H1 (cell line): ENCODE measurements at regions not wholly inside any gene's neighbourhood (a gene's known extent, or its start where the extent isn't known, plus 50 kb on each side); places are given as distances from the start of the nearest gene placed in this dataset.
A peak's percentile ranks its signal among the peaks of the same experiment; 100 is the strongest.
"Not testable (repeated sequence)": the region's sequence is repeated elsewhere in the genome, so short reads cannot be mapped to it uniquely, and the experiment has no call there.

Experiments used
- CTCF ChIA-PET: fragments of 300-600 bp; sonication (Branson Sonifier 250); formaldehyde crosslinking; loops from one replicate; lab custom pipeline; 2021; ENCODE audit not compliant: partially characterized antibody; lab: Charles Lee
- POLR2A ChIA-PET: fragments of 300-600 bp; sonication (Branson Sonifier 250); formaldehyde crosslinking; loops from one replicate; lab custom pipeline; 2021; ENCODE audit warnings: inconsistent platforms; ENCODE audit not compliant: partially characterized antibody; lab: Charles Lee
- DNase-seq, 2 experiments: peaks; one replicate each; pipeline versions ENCODE4 v3.0.0 to v3.0.0-alpha.2; 2010 to 2022; ENCODE audit warnings: low spot score in 2 of 2, low read depth in 1 of 2, mixed read lengths in 1 of 2
- FAIRE-seq: peaks from 2 replicates; lab custom pipeline; 2011; peaks lifted over from hg19 to GRCh38; lab: Jason Lieb, UNC
- H2AFZ ChIP-seq: 2 replicates; pipeline ENCODE4 v1.8.1; 2012; ENCODE audit warnings: low read length, inconsistent platforms
- H2AK5ac ChIP-seq: 2 replicates; pipeline ENCODE4 v1.6.1; 2013; ENCODE audit warnings: low read depth, low read length
- H2BK120ac ChIP-seq: replicated peaks from 2 replicates; pipeline ENCODE3; 2013; ENCODE audit warnings: low read depth, low read length, inconsistent platforms
- H2BK12ac ChIP-seq: 2 replicates; pipeline ENCODE4 v1.6.1; 2013; ENCODE audit warnings: low read depth, low read length
- H2BK15ac ChIP-seq: 2 replicates; pipeline ENCODE4 v1.6.1; 2013; ENCODE audit warnings: low read length
- H2BK20ac ChIP-seq: 2 replicates; pipeline ENCODE4 v1.6.1; 2013; ENCODE audit warnings: low read length
- H2BK5ac ChIP-seq: 2 replicates; pipeline ENCODE4 v1.6.1; 2013; ENCODE audit warnings: low read depth, low read length
- H3K14ac ChIP-seq: 2 replicates; pipeline ENCODE4 v1.6.1; 2013; ENCODE audit warnings: inconsistent platforms; ENCODE audit not compliant: insufficient read length
- H3K18ac ChIP-seq: 2 replicates; pipeline ENCODE4 v1.6.1; 2013; ENCODE audit warnings: low read length; ENCODE audit errors: extremely low read depth
- H3K23ac ChIP-seq: 2 replicates; pipeline ENCODE4 v1.6.1; 2013; ENCODE audit warnings: inconsistent platforms; ENCODE audit not compliant: insufficient read length
- H3K23me2 ChIP-seq: 2 replicates; pipeline ENCODE4 v1.6.1; 2013; ENCODE audit warnings: low read depth, low read length
- H3K27ac ChIP-seq: 2 replicates; pipeline ENCODE4 v1.6.1; 2011; ENCODE audit warnings: low read depth, low read length, inconsistent platforms
- H3K27me3 ChIP-seq, 4 experiments: replicated peaks in 1 of 4; 1 replicate in 1 of 4; 2 replicates in 3 of 4; pipeline versions ENCODE4 v1.6.1 to v1.8.1; 2011 to 2013; ENCODE audit warnings: low read length in 3 of 4, mild to moderate bottlenecking in 3 of 4, inconsistent platforms in 2 of 4, mixed read lengths in 2 of 4, moderate library complexity in 1 of 4; ENCODE audit not compliant: control insufficient read depth in 3 of 4, insufficient read depth in 3 of 4; ENCODE audit errors: extremely low read depth in 1 of 4
- H3K36me3 ChIP-seq, 4 experiments: 2 replicates each; pipeline versions ENCODE4 v1.6.1 to v1.8.1; 2011 to 2013; ENCODE audit warnings: mild to moderate bottlenecking in 4 of 4, low read length in 3 of 4, moderate library complexity in 2 of 4, control low read depth in 1 of 4, inconsistent platforms in 1 of 4; ENCODE audit not compliant: insufficient read depth in 4 of 4, control insufficient read depth in 2 of 4
- H3K4ac ChIP-seq: replicated peaks from 2 replicates; pipeline ENCODE3; 2013; ENCODE audit warnings: low read length, low read depth, mixed read lengths, inconsistent platforms; ENCODE audit not compliant: insufficient read length
- H3K4me1 ChIP-seq, 4 experiments: replicated peaks in 1 of 4; 1 replicate in 1 of 4; 2 replicates in 3 of 4; pipeline versions ENCODE4 v1.6.1 to v1.8.1; 2011 to 2013; ENCODE audit warnings: low read length in 3 of 4, inconsistent platforms in 2 of 4, mixed read lengths in 1 of 4; ENCODE audit not compliant: insufficient read depth in 4 of 4, control insufficient read depth in 3 of 4
- H3K4me2 ChIP-seq, 2 experiments: 2 replicates each; pipeline versions ENCODE4 v1.6.1 to v1.8.1; 2011 to 2013; ENCODE audit warnings: low read depth in 2 of 2, low read length in 2 of 2, control low read depth in 1 of 2, inconsistent platforms in 1 of 2, mild to moderate bottlenecking in 1 of 2; ENCODE audit not compliant: insufficient read depth in 1 of 2
- H3K4me3 ChIP-seq, 4 experiments: fragments of 200-600, 300-600 bp in 1 of 4; sonication (generic), shearing (Covaris generic), sonication (Bioruptor Twin) in 1 of 4; 2 replicates each; pipeline versions ENCODE4 v1.5.1 to v1.8.1; 2011 to 2016; ENCODE audit warnings: low read length in 4 of 4, low read depth in 3 of 4, control low read depth in 2 of 4, inconsistent platforms in 2 of 4, mild to moderate bottlenecking in 2 of 4, mixed read lengths in 1 of 4, moderate library complexity in 1 of 4; ENCODE audit not compliant: insufficient read depth in 2 of 4; ENCODE audit errors: extremely low read depth in 1 of 4
- H3K56ac ChIP-seq: replicated peaks from 2 replicates; pipeline ENCODE3; 2013; ENCODE audit warnings: low read depth, mild to moderate bottlenecking, mixed read lengths, low read length, inconsistent platforms; ENCODE audit not compliant: insufficient read length
- H3K79me1 ChIP-seq: 2 replicates; pipeline ENCODE4 v1.6.1; 2013; ENCODE audit warnings: low read depth, low read length, control low read depth
- H3K79me2 ChIP-seq, 2 experiments: 2 replicates each; pipeline versions ENCODE4 v1.6.1 to v1.8.1; 2012 to 2013; ENCODE audit warnings: low read length in 2 of 2, mild to moderate bottlenecking in 2 of 2, inconsistent platforms in 1 of 2; ENCODE audit not compliant: insufficient read depth in 2 of 2, control insufficient read depth in 1 of 2
- H3K9ac ChIP-seq, 4 experiments: replicated peaks in 1 of 4; 1 replicate in 1 of 4; 2 replicates in 3 of 4; pipeline versions ENCODE4 v1.6.1 to v1.8.1; 2011 to 2013; ENCODE audit warnings: low read depth in 3 of 4, low read length in 3 of 4, control low read depth in 2 of 4, mild to moderate bottlenecking in 2 of 4, moderate library complexity in 2 of 4, inconsistent platforms in 1 of 4; ENCODE audit errors: extremely low read depth in 1 of 4
- H3K9me3 ChIP-seq, 2 experiments: 2 replicates each; pipeline versions ENCODE4 v1.6.1 to v1.8.1; 2012 to 2013; ENCODE audit warnings: mild to moderate bottlenecking in 2 of 2, moderate library complexity in 2 of 2, control low read depth in 1 of 2, inconsistent platforms in 1 of 2, low read depth in 1 of 2, low read length in 1 of 2, mixed read lengths in 1 of 2; ENCODE audit not compliant: insufficient read depth in 2 of 2
- H4K20me1 ChIP-seq, 2 experiments: replicated peaks in 1 of 2; 2 replicates each; pipeline versions ENCODE3 to v1.8.1; 2011 to 2013; ENCODE audit warnings: inconsistent platforms in 2 of 2, low read length in 2 of 2, mild to moderate bottlenecking in 1 of 2; ENCODE audit not compliant: insufficient read depth in 2 of 2, control insufficient read depth in 1 of 2
- H4K5ac ChIP-seq: 2 replicates; pipeline ENCODE4 v1.6.1; 2013; ENCODE audit warnings: low read length, low read depth, mixed read lengths, inconsistent platforms; ENCODE audit not compliant: insufficient read length
- H4K8ac ChIP-seq: 2 replicates; pipeline ENCODE4 v1.8.0; 2013; ENCODE audit warnings: mild to moderate bottlenecking, moderate library complexity, low read length, inconsistent platforms; ENCODE audit not compliant: insufficient read depth; ENCODE audit errors: extremely low read depth
- H4K91ac ChIP-seq: replicated peaks from 2 replicates; pipeline ENCODE3; 2013; ENCODE audit warnings: low read length, mixed read lengths, inconsistent platforms; ENCODE audit not compliant: insufficient read length
- CTCF ChIP-seq, 3 experiments: IDR thresholded peaks; 1 replicate in 2 of 3; 2 replicates in 1 of 3; pipeline versions ENCODE4 v1.5.1 to v1.6.1; 2011; ENCODE audit warnings: low read length in 3 of 3, mild to moderate bottlenecking in 3 of 3, inconsistent platforms in 2 of 3, low read depth in 1 of 3, moderate library complexity in 1 of 3; ENCODE audit not compliant: insufficient read depth in 1 of 3; ENCODE audit errors: control extremely low read depth in 1 of 3
- WGBS, 2 experiments: shearing (Covaris generic) in 1 of 2; methylation state at CpG; one replicate each; pipeline versions ENCODE4 v1.1.6 to v1.1.7; 2013 to 2015; ENCODE audit warnings: low lambda C conversion rate in 2 of 2, mixed read lengths in 2 of 2, inconsistent platforms in 1 of 2, low coverage in 1 of 2, missing lambda C conversion rate in 1 of 2; ENCODE audit not compliant: insufficient replicate concordance in 2 of 2, insufficient coverage in 1 of 2, insufficient read length in 1 of 2; ENCODE audit errors: extremely low coverage in 1 of 2, missing lambda C conversion rate in 1 of 2; 5-methylcytosine and 5-hydroxymethylcytosine counted together
- TF ChIP-seq, protein P1 (sequence below): IDR thresholded peaks from 2 replicates; pipeline ENCODE4 v1.6.1; 2012; ENCODE audit warnings: inconsistent platforms

DNA sequence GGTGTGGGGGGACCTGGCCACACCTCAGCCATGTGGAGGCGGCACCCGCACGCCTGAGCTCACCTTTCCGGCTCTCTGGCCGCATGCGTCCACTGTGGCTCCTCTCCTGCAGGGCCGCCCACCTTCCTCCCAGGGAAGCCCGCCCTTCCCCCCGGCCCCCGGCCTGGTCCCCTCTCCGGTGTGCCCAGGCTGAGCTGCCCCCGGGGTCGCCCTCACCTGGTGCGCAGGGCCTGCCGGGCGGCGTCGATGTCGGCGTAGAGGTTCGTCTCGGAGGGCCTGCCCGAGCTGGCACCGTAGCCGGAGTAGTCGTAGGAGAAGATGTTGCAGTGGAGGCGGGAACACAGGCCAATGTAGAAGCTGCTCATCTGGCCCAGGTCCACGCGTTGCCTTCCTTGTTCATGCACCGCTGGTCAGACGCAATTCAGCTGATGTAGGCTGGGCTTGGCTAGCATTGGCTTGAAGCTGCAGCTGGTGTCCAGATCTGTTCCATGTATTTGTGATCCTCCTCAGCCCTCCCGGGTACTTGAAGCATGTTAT, 75.3 kb downstream of the GOLGA8G start:
- H3K36me3 ChIP-seq, H3K56ac ChIP-seq, H3K14ac ChIP-seq, H3K23ac ChIP-seq, H2BK120ac ChIP-seq, H2BK20ac ChIP-seq, H3K79me2 ChIP-seq, H2BK5ac ChIP-seq, H3K4me2 ChIP-seq, H4K20me1 ChIP-seq, H2BK12ac ChIP-seq, H3K18ac ChIP-seq, H2AK5ac ChIP-seq, H4K8ac ChIP-seq, FAIRE-seq, POLR2A ChIA-PET, CTCF ChIA-PET, H4K5ac ChIP-seq, H3K4me3 ChIP-seq, H3K79me1 ChIP-seq, H3K9ac ChIP-seq, H2BK15ac ChIP-seq, H4K91ac ChIP-seq, H3K27ac ChIP-seq, H3K4ac ChIP-seq, H2AFZ ChIP-seq, H3K23me2 ChIP-seq, H3K4me1 ChIP-seq: not testable (repeated sequence)
- Histone ChIP-seq H3K27me3 (peaks cover 0 to 10% (median 7%) of the 10 kb centered on the region in 4 experiments; a peak in 4 of 7 replicates), H3K9me3 (peaks cover 0 to 23% of the 10 kb centered on the region in 2 experiments; a peak in 2 of 4 replicates)
- peak in 1 of 3 experiments; percentile 1; a peak in 1 of 4 replicates for TF ChIP-seq CTCF (IDR thresholded peaks at IDR 0.05; ENCODE audit: control extremely low read depth in 1 of 3, insufficient read depth in 1 of 3, low read depth in 1 of 3, low read length in 3 of 3)
- TF ChIP-seq, protein P1, sequence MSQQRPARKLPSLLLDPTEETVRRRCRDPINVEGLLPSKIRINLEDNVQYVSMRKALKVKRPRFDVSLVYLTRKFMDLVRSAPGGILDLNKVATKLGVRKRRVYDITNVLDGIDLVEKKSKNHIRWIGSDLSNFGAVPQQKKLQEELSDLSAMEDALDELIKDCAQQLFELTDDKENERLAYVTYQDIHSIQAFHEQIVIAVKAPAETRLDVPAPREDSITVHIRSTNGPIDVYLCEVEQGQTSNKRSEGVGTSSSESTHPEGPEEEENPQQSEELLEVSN, result peak; percentile 21; the same call in 1 of the 2 replicates
- whole genome bisulfite sequencing, 2 experiments, result 93% methylated on average over 24 of the region's 32 CpGs; no CpG with 5 or more reads in 1 of the 2 experiments
- DNase-seq, result peak in 1 of 2 experiments; percentile 56
